Endothelial cell (in vitro differentiated cells): ENCODE measurements at regions not wholly inside any gene's neighbourhood (a gene's known extent, or its start where the extent isn't known, plus 50 kb on each side); places are given as distances from the start of the nearest gene placed in this dataset.
"Not testable (repeated sequence)": the region's sequence is repeated elsewhere in the genome, so short reads cannot be mapped to it uniquely, and the experiment has no call there.

Experiments
- DNase-seq: peaks from one replicate; pipeline ENCODE4 v3.0.0; 2021; ENCODE audit warnings: low spot score
- H3K27ac Mint-ChIP-seq: one replicate; pipeline ENCODE4 v1.8.0; 2021; ENCODE audit warnings: mixed read lengths, inconsistent platforms; ENCODE audit not compliant: unreplicated experiment
- H3K27me3 Mint-ChIP-seq: one replicate; pipeline ENCODE4 v1.8.0; 2021; ENCODE audit warnings: mild to moderate bottlenecking, moderate library complexity, mixed read lengths, inconsistent platforms; ENCODE audit not compliant: unreplicated experiment
- H3K36me3 Mint-ChIP-seq: one replicate; pipeline ENCODE4 v1.8.0; 2021; ENCODE audit warnings: mild to moderate bottlenecking, low read depth, mixed read lengths, inconsistent platforms; ENCODE audit not compliant: unreplicated experiment
- H3K4me1 Mint-ChIP-seq: one replicate; pipeline ENCODE4 v1.8.0; 2021; ENCODE audit warnings: mild to moderate bottlenecking, mixed read lengths, inconsistent platforms; ENCODE audit not compliant: unreplicated experiment
- H3K4me3 Mint-ChIP-seq: one replicate; pipeline ENCODE4 v1.8.0; 2021; ENCODE audit warnings: mild to moderate bottlenecking, mixed read lengths, inconsistent platforms; ENCODE audit not compliant: unreplicated experiment
- H3K9me3 Mint-ChIP-seq: one replicate; pipeline ENCODE4 v1.8.0; 2021; ENCODE audit warnings: mixed read lengths, inconsistent platforms; ENCODE audit not compliant: unreplicated experiment
- CTCF ChIP-seq: fragments of 200-600 bp; sonication (generic); IDR thresholded peaks from one replicate; pipeline ENCODE4 v1.5.0; 2021; ENCODE audit warnings: antibody characterized with exemption; ENCODE audit not compliant: unreplicated experiment

- Mint-ChIP-seq H3K36me3 (no peaks in the 10 kb centered on the region), H3K27me3 (no peaks in the 10 kb centered on the region), H3K9me3 (no peaks in the 10 kb centered on the region), H3K4me1 (no peaks in the 10 kb centered on the region), H3K27ac (no peak overlapping the region), H3K4me3 (no peak overlapping the region)
- DNase-seq = no peak
- no peak for TF ChIP-seq CTCF
Observed at GRCh38 chr5:44949687-44950086, 140.9 kb downstream of the MRPS30 start.

- Mint-ChIP-seq H3K4me1 (no peaks in the 10 kb centered on the region), H3K36me3 (no peaks in the 10 kb centered on the region), H3K4me3 (no peak overlapping the region), H3K27ac (no peak overlapping the region), H3K9me3 (no peaks in the 10 kb centered on the region), H3K27me3 (no peaks in the 10 kb centered on the region)
- no peak for DNase-seq
- no peak for TF ChIP-seq CTCF
Observed at GRCh38 chr5:44951371-44951770, 142.6 kb downstream of the MRPS30 start.

GRCh38 chr5:44952376-44952775 is 143.6 kb downstream of the MRPS30 start:
- Mint-ChIP-seq H3K9me3 (no peaks in the 10 kb centered on the region), H3K27ac (no peak overlapping the region), H3K36me3 (no peaks in the 10 kb centered on the region), H3K27me3 (no peaks in the 10 kb centered on the region), H3K4me1 (no peaks in the 10 kb centered on the region), H3K4me3 (no peak overlapping the region)
- DNase-seq = peak; percentile 30
- peak; percentile 96 for TF ChIP-seq CTCF

- H3K27me3 Mint-ChIP-seq = no peaks in the 10 kb centered on the region
- H3K4me3 Mint-ChIP-seq = no peak overlapping the region
- no peak for TF ChIP-seq CTCF
- H3K36me3 Mint-ChIP-seq = no peaks in the 10 kb centered on the region
- H3K4me1 Mint-ChIP-seq = no peaks in the 10 kb centered on the region
- DNase-seq = no peak
- H3K27ac Mint-ChIP-seq = no peak overlapping the region
- H3K9me3 Mint-ChIP-seq = no peaks in the 10 kb centered on the region
Observed at GRCh38 chr5:44953078-44953477, 144.3 kb downstream of the MRPS30 start.

GRCh38 chr5:44958943-44959454 is 150.3 kb downstream of the MRPS30 start:
- not testable (repeated sequence) for H3K4me1 Mint-ChIP-seq, H3K4me3 Mint-ChIP-seq, H3K36me3 Mint-ChIP-seq, H3K27ac Mint-ChIP-seq, H3K9me3 Mint-ChIP-seq, DNase-seq, H3K27me3 Mint-ChIP-seq

- no peaks in the 10 kb centered on the region for H3K4me1 Mint-ChIP-seq
- no peak for DNase-seq
- no peak overlapping the region for H3K27ac Mint-ChIP-seq
- H3K4me3 Mint-ChIP-seq = no peak overlapping the region
- H3K27me3 Mint-ChIP-seq = no peaks in the 10 kb centered on the region
- no peak for TF ChIP-seq CTCF
- no peaks in the 10 kb centered on the region for H3K9me3 Mint-ChIP-seq
- no peaks in the 10 kb centered on the region for H3K36me3 Mint-ChIP-seq
Observed at GRCh38 chr5:44969825-44970224, 161.1 kb downstream of the MRPS30 start.

- not testable (repeated sequence) for H3K9me3 Mint-ChIP-seq, DNase-seq, H3K36me3 Mint-ChIP-seq, H3K4me3 Mint-ChIP-seq, H3K27me3 Mint-ChIP-seq, H3K4me1 Mint-ChIP-seq, H3K27ac Mint-ChIP-seq
Observed at GRCh38 chr5:44970963-44971362, 162.2 kb downstream of the MRPS30 start.
